Upper lobe of right lung (tissue), 1 donor: ENCODE measurements at regions not wholly inside any gene's neighbourhood (a gene's known extent, or its start where the extent isn't known, plus 50 kb on each side); places are given as distances from the start of the nearest gene placed in this dataset.

Experiments used
- ATAC-seq: fragments of 200-7000 bp; cut with Tn5 transposase; one replicate; pipeline ENCODE4 v1.9.1; 2020; ENCODE audit warnings: mild to moderate bottlenecking, moderate library complexity
- DNase-seq: peaks from one replicate; pipeline ENCODE4 v3.0.0-alpha.2; 2020
- H3K27ac ChIP-seq: fragments of 200-600 bp; one replicate; pipeline ENCODE4 v1.8.0; 2022
- H3K27me3 ChIP-seq: fragments of 200-600 bp; one replicate; pipeline ENCODE4 v1.8.0; 2022; ENCODE audit warnings: mild to moderate bottlenecking
- H3K36me3 ChIP-seq: fragments of 200-600 bp; one replicate; pipeline ENCODE4 v1.8.0; 2022
- H3K4me1 ChIP-seq: fragments of 200-600 bp; one replicate; pipeline ENCODE4 v1.8.0; 2022
- H3K4me3 ChIP-seq: fragments of 200-600 bp; one replicate; pipeline ENCODE4 v1.8.0; 2022; ENCODE audit warnings: mild to moderate bottlenecking
- H3K9me3 ChIP-seq: fragments of 200-600 bp; one replicate; pipeline ENCODE4 v1.8.0; 2022
- CTCF ChIP-seq: fragments of 200-600 bp; IDR thresholded peaks from one replicate; pipeline ENCODE4 v1.8.0; 2022; ENCODE audit warnings: antibody characterized with exemption
- intact Hi-C: fragments of 100-400 bp; cut with DNase I; formaldehyde crosslinking; loops from one replicate; pipeline ENCODE4 v1.11.0; 2022
- donor health status: DM: no; HTN: yes; CAD: no; lungs with severe emphysema.

GRCh38 chr10:113284635-113285034, 268.2 kb upstream of the HABP2 start:
- TF ChIP-seq CTCF = no peak
- ATAC-seq = no peak
- intact Hi-C loops = no loop called here
- no peaks in the 10 kb centered on the region for H3K27me3 ChIP-seq
- no peaks in the 10 kb centered on the region for H3K4me1 ChIP-seq
- H3K36me3 ChIP-seq = no peaks in the 10 kb centered on the region
- no peak overlapping the region for H3K4me3 ChIP-seq
- DNase-seq = no peak
- H3K27ac ChIP-seq = no peak overlapping the region
- H3K9me3 ChIP-seq = no peaks in the 10 kb centered on the region

GRCh38 chr10:113285305-113285704, 267.5 kb upstream of the HABP2 start:
- H3K36me3 ChIP-seq = no peaks in the 10 kb centered on the region
- H3K27me3 ChIP-seq = no peaks in the 10 kb centered on the region
- TF ChIP-seq CTCF = no peak
- no peak overlapping the region for H3K27ac ChIP-seq
- no peak for DNase-seq
- ATAC-seq = no peak
- intact Hi-C loops = no loop called here
- H3K4me3 ChIP-seq = no peak overlapping the region
- no peaks in the 10 kb centered on the region for H3K4me1 ChIP-seq
- H3K9me3 ChIP-seq = no peaks in the 10 kb centered on the region

- no peak overlapping the region for H3K4me3 ChIP-seq
Measured at GRCh38 chr10:113287592-113287991, 265.3 kb upstream of the HABP2 start.

GRCh38 chr10:113290137-113290536, 262.7 kb upstream of the HABP2 start:
- TF ChIP-seq CTCF = no peak
- Histone ChIP-seq H3K36me3 (no peaks in the 10 kb centered on the region), H3K4me3 (no peak overlapping the region), H3K4me1 (no peaks in the 10 kb centered on the region), H3K9me3 (no peaks in the 10 kb centered on the region), H3K27ac (no peak overlapping the region), H3K27me3 (no peaks in the 10 kb centered on the region)
- intact Hi-C loops = no loop called here
- ATAC-seq (no peak), DNase-seq (no peak)

More at GRCh38 chr10:113287592-113287991, 265.3 kb upstream of the HABP2 start:
- Histone ChIP-seq H3K27ac (no peak overlapping the region), H3K27me3 (no peaks in the 10 kb centered on the region), H3K36me3 (no peaks in the 10 kb centered on the region), H3K9me3 (no peaks in the 10 kb centered on the region), H3K4me1 (no peaks in the 10 kb centered on the region)
- intact Hi-C loops = no loop called here
- ATAC-seq = no peak
- no peak for TF ChIP-seq CTCF
- no peak for DNase-seq

GRCh38 chr10:113291413-113291812, 261.4 kb upstream of the HABP2 start:
- ATAC-seq (no peak), DNase-seq (no peak)
- no peak overlapping the region for H3K4me3 ChIP-seq
- no peaks in the 10 kb centered on the region for H3K27me3 ChIP-seq
- intact Hi-C loops = no loop called here
- no peak overlapping the region for H3K27ac ChIP-seq
- H3K9me3 ChIP-seq = no peaks in the 10 kb centered on the region
- no peaks in the 10 kb centered on the region for H3K4me1 ChIP-seq
- no peaks in the 10 kb centered on the region for H3K36me3 ChIP-seq
- TF ChIP-seq CTCF = no peak

- DNase-seq (no peak), ATAC-seq (no peak)
- Histone ChIP-seq H3K36me3 (no peaks in the 10 kb centered on the region), H3K27me3 (no peaks in the 10 kb centered on the region), H3K4me1 (no peaks in the 10 kb centered on the region), H3K27ac (no peak overlapping the region), H3K4me3 (no peak overlapping the region), H3K9me3 (no peaks in the 10 kb centered on the region)
- TF ChIP-seq CTCF = no peak
- intact Hi-C loops = no loop called here
Measured at GRCh38 chr10:113292086-113292485, 260.8 kb upstream of the HABP2 start.
